ENCODE measurements at regions not wholly inside any gene's neighbourhood (a gene's known extent, or its start where the extent isn't known, plus 50 kb on each side); places are given as distances from the start of the nearest gene placed in this dataset.

GRCh38 chr18:30623401-30624065 is 419.0 kb downstream of the DSC3 start:
- Histone ChIP-seq H3K4me3 (replicated peaks; ENCODE audit: low read depth, low read length) (no peak overlapping the region), H3K36me3 (ENCODE audit: control insufficient read depth, insufficient read depth, low read length) (no peaks in the 10 kb centered on the region), H3K27me3 (replicated peaks; ENCODE audit: control insufficient read depth, insufficient read depth, low read length) (no peaks in the 10 kb centered on the region)
- no peak for DNase-seq (ENCODE audit: extremely low read depth, insufficient read length)
- no peak for TF ChIP-seq CTCF (IDR thresholded peaks at IDR 0.05; ENCODE audit: insufficient read depth, low read length, poor library complexity, severe bottlenecking)

DNA sequence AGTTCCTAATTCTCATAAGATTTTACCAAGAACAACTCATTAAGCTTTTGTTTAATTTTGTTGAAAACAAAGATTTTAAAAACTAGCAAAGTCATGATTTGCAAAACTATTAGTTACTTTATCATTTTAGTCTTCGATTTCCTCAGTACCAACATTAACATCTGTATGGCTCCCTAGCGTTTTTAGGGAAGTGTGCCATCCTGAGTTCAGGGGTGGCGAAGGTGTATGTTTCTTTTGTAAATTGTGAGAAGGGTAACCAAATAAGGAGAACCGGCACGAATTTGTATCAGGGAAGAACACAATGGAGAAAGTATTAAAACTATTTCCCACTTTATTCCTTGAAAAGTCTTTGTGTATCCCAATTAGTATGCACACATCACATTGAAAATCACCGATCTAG is 419.9 kb downstream of the DSC3 start:
- no peak for DNase-seq (ENCODE audit: extremely low read depth, insufficient read length)
- H3K36me3 ChIP-seq (ENCODE audit: control insufficient read depth, insufficient read depth, low read length): no peaks in the 10 kb centered on the region
- no peak overlapping the region for H3K4me3 ChIP-seq (replicated peaks; ENCODE audit: low read depth, low read length)
- TF ChIP-seq CTCF (IDR thresholded peaks at IDR 0.05; ENCODE audit: insufficient read depth, low read length, poor library complexity, severe bottlenecking): no peak
- no peaks in the 10 kb centered on the region for H3K27me3 ChIP-seq (replicated peaks; ENCODE audit: control insufficient read depth, insufficient read depth, low read length)

GRCh38 chr18:30622104-30622503 is 420.4 kb downstream of the DSC3 start:
- DNase-seq (ENCODE audit: extremely low read depth, insufficient read length): no peak
- H3K4me3 ChIP-seq (replicated peaks; ENCODE audit: low read depth, low read length): no peak overlapping the region
- no peaks in the 10 kb centered on the region for H3K36me3 ChIP-seq (ENCODE audit: control insufficient read depth, insufficient read depth, low read length)
- H3K27me3 ChIP-seq (replicated peaks; ENCODE audit: control insufficient read depth, insufficient read depth, low read length): no peaks in the 10 kb centered on the region
- TF ChIP-seq CTCF (IDR thresholded peaks at IDR 0.05; ENCODE audit: insufficient read depth, low read length, poor library complexity, severe bottlenecking): no peak

DNA sequence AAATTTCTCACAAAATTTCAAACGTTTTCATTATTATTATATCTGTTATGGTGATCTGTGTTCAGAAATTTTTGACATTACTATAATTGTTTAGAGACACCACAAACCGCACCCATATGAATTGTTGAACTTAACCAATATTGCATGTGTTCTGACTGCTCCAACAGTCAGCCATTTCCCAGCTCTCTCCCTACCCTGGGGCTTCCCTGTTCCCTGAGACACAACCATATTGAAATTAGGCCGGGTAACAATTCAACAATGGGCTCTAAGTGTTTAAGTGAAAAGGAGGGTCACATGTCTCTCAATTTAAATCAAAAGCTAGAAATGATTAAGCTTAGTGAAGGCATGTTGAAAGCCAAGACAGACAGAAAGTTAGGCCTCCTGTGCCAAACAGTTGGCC is 424.0 kb downstream of the DSC3 start:
- Histone ChIP-seq H3K36me3 (ENCODE audit: control insufficient read depth, insufficient read depth, low read length) (no peaks in the 10 kb centered on the region), H3K4me3 (replicated peaks; ENCODE audit: low read depth, low read length) (no peak overlapping the region), H3K27me3 (replicated peaks; ENCODE audit: control insufficient read depth, insufficient read depth, low read length) (no peaks in the 10 kb centered on the region)
- no peak for DNase-seq (ENCODE audit: extremely low read depth, insufficient read length)
- TF ChIP-seq CTCF (IDR thresholded peaks at IDR 0.05; ENCODE audit: insufficient read depth, low read length, poor library complexity, severe bottlenecking): no peak

- no peak for TF ChIP-seq CTCF (IDR thresholded peaks at IDR 0.05; ENCODE audit: insufficient read depth, low read length, poor library complexity, severe bottlenecking)
- no peak for DNase-seq (ENCODE audit: extremely low read depth, insufficient read length)
- no peaks in the 10 kb centered on the region for H3K27me3 ChIP-seq (replicated peaks; ENCODE audit: control insufficient read depth, insufficient read depth, low read length)
- H3K36me3 ChIP-seq (ENCODE audit: control insufficient read depth, insufficient read depth, low read length): no peaks in the 10 kb centered on the region
- no peak overlapping the region for H3K4me3 ChIP-seq (replicated peaks; ENCODE audit: low read depth, low read length)
These were observed 426.1 kb downstream of the DSC3 start for GRCh38 chr18:30616414-30616813.

- no peaks in the 10 kb centered on the region for H3K27me3 ChIP-seq (replicated peaks; ENCODE audit: control insufficient read depth, insufficient read depth, low read length)
- no peak for DNase-seq (ENCODE audit: extremely low read depth, insufficient read length)
- no peak overlapping the region for H3K4me3 ChIP-seq (replicated peaks; ENCODE audit: low read depth, low read length)
- H3K36me3 ChIP-seq (ENCODE audit: control insufficient read depth, insufficient read depth, low read length): no peaks in the 10 kb centered on the region
- TF ChIP-seq CTCF (IDR thresholded peaks at IDR 0.05; ENCODE audit: insufficient read depth, low read length, poor library complexity, severe bottlenecking): no peak
These were observed 429.1 kb downstream of the DSC3 start for GRCh38 chr18:30613467-30613801.
